ENCODE measurements at regions not wholly inside any gene's neighbourhood (a gene's known extent, or its start where the extent isn't known, plus 50 kb on each side); places are given as distances from the start of the nearest gene placed in this dataset.
"Not testable (repeated sequence)": the region's sequence is repeated elsewhere in the genome, so short reads cannot be mapped to it uniquely, and the experiment has no call there.

DNA sequence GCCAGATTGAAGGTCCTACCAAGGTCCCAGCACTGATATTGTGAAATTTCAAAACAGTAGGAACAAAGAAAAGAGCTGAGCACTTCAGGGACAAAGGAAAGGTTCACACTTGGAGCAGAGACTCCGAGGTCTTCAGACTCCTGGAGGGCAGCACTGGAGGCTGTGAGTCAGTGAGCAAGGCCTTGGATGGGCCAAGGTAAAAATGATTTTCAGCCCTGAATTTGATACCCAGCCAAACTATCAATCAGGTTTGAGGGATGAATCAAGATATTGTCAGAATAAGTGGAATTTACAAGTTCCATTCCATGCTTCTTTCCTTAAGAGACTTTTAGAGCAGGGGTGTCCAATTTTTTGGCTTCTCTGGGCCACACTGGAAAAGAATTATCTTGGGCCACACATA lies 111.7 kb downstream of the ADRA2C start:
- TF ChIP-seq, protein P1, sequence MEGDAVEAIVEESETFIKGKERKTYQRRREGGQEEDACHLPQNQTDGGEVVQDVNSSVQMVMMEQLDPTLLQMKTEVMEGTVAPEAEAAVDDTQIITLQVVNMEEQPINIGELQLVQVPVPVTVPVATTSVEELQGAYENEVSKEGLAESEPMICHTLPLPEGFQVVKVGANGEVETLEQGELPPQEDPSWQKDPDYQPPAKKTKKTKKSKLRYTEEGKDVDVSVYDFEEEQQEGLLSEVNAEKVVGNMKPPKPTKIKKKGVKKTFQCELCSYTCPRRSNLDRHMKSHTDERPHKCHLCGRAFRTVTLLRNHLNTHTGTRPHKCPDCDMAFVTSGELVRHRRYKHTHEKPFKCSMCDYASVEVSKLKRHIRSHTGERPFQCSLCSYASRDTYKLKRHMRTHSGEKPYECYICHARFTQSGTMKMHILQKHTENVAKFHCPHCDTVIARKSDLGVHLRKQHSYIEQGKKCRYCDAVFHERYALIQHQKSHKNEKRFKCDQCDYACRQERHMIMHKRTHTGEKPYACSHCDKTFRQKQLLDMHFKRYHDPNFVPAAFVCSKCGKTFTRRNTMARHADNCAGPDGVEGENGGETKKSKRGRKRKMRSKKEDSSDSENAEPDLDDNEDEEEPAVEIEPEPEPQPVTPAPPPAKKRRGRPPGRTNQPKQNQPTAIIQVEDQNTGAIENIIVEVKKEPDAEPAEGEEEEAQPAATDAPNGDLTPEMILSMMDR (IDR thresholded peaks at IDR 0.05; ENCODE audit: borderline replicate concordance): no peak
- peaks cover 17% of the 10 kb centered on the region for H3K4me1 ChIP-seq
- peaks cover 100% of the 10 kb centered on the region for H3K27me3 ChIP-seq (ENCODE audit: low read depth)
- no peak overlapping the region for H3K27ac ChIP-seq (replicated peaks)
- no peak for DNase-seq
- H3K4me3 ChIP-seq: no peak overlapping the region
- H3K9me3 ChIP-seq (replicated peaks): peaks cover 14% of the 10 kb centered on the region
- H3K36me3 ChIP-seq: no peaks in the 10 kb centered on the region
- intact Hi-C loops (cut with micrococcal nuclease): no loop called here

DNA sequence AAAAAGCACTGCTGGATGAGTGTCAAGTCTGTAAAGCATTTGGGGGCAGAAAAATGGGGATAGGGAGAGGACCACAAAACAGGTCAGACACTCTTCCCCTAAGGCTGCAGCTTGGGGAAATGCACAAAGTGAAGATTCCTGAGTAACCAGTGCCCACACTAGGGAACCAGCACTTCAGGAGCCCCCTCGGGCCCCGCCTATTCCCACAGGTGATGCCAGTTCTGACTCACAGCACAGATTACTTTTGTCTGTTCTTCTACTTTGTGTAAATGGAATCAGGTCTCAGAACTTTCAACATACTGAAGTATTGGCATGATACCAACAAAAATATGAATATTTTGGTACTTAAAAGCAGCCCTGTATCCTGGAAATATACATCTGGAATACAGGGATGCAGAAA lies 112.5 kb downstream of the ADRA2C start:
- peaks cover 14% of the 10 kb centered on the region for H3K9me3 ChIP-seq (replicated peaks)
- H3K27me3 ChIP-seq (ENCODE audit: low read depth): peaks cover 96% of the 10 kb centered on the region
- no peak overlapping the region for H3K4me3 ChIP-seq
- H3K4me1 ChIP-seq: peaks cover 17% of the 10 kb centered on the region
- H3K36me3 ChIP-seq: no peaks in the 10 kb centered on the region
- no peak overlapping the region for H3K27ac ChIP-seq (replicated peaks)
- no peak for DNase-seq
- TF ChIP-seq, protein P1 (IDR thresholded peaks at IDR 0.05; ENCODE audit: borderline replicate concordance): no peak
- intact Hi-C loops (cut with micrococcal nuclease): no loop called here

DNA sequence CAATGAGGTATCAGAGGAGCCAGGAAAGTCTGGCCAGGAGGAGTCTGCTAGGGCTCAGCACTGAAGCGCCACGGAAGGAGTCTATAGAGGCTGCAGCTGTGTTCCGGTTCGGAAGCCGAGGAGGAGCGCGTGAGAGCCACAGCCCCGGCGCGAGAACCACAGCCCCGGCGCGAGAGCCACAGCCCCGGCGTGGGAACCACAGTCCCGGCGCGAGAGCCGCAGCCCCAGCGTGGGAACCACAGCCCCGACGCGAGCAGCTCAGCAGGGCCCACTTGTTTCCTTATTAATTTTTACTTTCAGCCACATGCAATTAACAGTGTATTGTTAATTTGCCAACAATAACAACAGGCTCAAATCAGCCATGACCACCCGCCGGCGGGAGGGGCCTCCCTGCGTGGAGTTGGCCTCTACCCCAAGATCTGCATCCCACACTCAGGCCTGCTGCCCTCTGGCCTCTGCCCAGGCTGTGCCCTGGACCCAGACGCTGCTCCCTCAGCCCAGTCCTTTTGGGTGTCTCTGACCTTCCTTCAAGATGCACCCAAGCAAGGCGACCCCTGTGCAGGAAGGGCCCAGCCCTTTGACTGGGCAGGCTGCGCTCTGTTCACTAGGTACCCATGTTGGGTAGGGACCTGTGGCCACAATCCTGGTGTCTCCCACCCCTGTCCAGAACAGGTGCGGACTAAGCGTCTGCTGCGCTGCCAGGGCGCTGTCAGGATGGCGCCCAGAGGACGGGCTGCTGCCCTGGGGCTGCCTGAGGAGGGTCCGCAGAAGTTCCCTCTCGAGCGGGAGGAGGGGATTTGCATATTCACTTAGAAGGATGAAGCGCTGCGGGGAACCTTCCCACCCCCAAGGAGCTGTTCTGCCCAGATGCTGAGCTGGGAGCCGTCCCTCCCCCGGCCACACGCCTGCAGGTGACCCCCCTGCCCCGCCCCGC lies 113.8 kb downstream of the ADRA2C start:
- Histone ChIP-seq H3K27ac (replicated peaks) (no peak overlapping the region), H3K4me3 (peak overlapping the region; percentile 19), H3K4me1 (peaks cover 17% of the 10 kb centered on the region), H3K27me3 (ENCODE audit: low read depth) (peaks cover 95% of the 10 kb centered on the region), H3K36me3 (no peaks in the 10 kb centered on the region), H3K9me3 (replicated peaks) (peaks cover 14% of the 10 kb centered on the region)
- intact Hi-C loops (cut with micrococcal nuclease): no loop called here
- DNase-seq: no peak
- TF ChIP-seq, protein P1 (IDR thresholded peaks at IDR 0.05; ENCODE audit: borderline replicate concordance): no peak

DNA sequence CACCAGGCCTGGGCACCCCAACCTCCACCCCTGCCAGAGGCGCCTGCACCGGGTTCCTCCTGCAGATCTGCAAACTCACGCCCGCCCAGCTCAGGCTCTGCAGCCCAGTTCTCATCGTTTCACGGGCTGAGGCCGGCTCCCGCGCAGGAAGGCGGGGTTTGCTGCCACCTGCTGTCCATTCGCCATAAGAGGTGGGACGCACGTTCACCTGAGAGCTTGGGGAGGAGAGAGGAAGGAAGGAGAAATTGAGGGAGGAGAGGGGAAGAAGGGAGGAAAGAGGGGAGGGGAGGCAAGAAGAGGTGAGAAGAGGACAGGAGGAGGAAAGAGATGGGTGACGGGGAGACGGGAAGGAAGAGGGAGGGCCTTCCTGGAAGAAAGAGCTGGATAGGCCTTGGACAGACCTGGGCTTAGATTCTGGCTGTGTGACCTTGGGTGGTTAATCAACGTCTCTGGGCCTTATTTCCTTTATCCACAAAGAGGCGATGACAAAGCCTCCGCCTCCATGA lies 114.5 kb downstream of the ADRA2C start:
- DNase-seq: peak; percentile 56
- peaks cover 14% of the 10 kb centered on the region for H3K9me3 ChIP-seq (replicated peaks)
- no peaks in the 10 kb centered on the region for H3K36me3 ChIP-seq
- H3K27ac ChIP-seq (replicated peaks): no peak overlapping the region
- no peak overlapping the region for H3K4me3 ChIP-seq
- intact Hi-C loops (cut with micrococcal nuclease): no loop called here
- peaks cover 17% of the 10 kb centered on the region for H3K4me1 ChIP-seq
- H3K27me3 ChIP-seq (ENCODE audit: low read depth): peaks cover 94% of the 10 kb centered on the region
- TF ChIP-seq, protein P1 (IDR thresholded peaks at IDR 0.05; ENCODE audit: borderline replicate concordance): peak; percentile 75

DNA sequence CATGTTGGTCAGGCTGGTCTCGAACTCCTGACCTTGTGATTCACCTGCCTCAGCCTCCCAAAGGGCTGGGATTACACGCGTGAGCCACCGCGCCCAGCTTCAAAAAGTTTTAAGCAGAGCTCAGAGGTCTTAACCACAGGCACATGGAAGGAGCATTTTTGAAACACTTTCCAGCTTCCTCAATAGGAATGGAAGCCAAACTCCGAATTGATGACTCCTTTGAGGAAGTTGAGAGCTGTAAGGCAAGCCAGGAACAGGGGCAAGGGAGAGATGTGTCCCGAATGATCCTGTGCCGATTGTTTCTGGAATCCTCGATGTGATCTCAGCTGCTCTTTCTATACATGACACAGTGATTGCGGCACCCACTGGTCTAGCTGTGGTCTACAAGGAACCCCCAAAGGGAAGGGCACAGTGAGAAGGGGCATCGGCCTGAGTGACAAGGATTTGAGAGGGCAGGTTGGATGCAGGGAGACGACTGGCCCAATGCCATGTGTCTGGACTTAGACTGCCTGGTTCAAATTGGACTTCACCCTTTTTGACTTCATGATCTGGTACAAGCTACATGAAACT lies 116.2 kb downstream of the ADRA2C start:
- H3K27ac ChIP-seq (replicated peaks); H3K36me3 ChIP-seq; DNase-seq; intact Hi-C loops (cut with micrococcal nuclease); H3K4me3 ChIP-seq: not testable (repeated sequence)
- peaks cover 17% of the 10 kb centered on the region for H3K4me1 ChIP-seq
- peaks cover 11% of the 10 kb centered on the region for H3K9me3 ChIP-seq (replicated peaks)
- peaks cover 93% of the 10 kb centered on the region for H3K27me3 ChIP-seq (ENCODE audit: low read depth)

DNA sequence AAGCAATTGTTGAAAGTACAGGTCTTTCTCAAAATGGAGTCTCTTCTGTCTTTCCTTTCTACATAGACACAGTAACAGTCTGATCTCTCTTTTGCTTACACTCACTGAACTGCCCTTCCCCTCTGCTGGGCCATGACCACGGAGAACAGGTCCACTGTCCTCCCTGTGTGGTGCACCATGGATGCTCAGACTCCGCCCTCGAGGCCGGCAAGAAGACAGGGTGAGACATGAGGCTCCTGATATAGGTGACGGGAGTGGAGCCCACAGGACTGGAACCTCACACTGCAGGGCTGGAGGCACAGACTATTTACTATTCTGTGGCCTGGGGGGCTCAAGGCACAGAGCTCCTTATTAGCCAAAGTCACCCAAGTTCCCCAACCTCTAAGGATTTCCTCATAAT lies 118.1 kb downstream of the ADRA2C start:
- H3K36me3 ChIP-seq; H3K27ac ChIP-seq (replicated peaks); H3K9me3 ChIP-seq (replicated peaks); H3K4me3 ChIP-seq; DNase-seq; intact Hi-C loops (cut with micrococcal nuclease): not testable (repeated sequence)
- Histone ChIP-seq H3K4me1 (peaks cover 16% of the 10 kb centered on the region), H3K27me3 (ENCODE audit: low read depth) (peaks cover 87% of the 10 kb centered on the region)

DNA sequence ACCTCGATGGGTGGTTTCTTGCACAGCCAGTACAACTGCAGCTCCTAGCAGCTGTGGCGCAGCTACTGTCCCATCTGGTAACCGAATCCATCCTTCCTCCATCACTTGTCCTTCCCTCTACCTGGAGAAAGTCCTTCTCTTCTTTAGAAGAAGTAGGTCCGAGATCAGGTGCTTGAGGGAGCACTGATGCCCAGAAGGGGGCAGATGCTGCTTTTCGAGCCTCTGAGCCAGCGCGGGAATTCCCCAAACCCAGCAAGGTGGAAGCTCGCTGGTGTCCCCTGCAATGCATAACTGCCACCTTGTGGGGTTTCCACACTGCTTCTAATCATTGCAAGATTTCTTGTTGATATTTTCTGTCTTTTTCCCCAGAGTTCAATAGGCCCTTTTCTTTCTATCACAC lies 127.4 kb downstream of the ADRA2C start:
- H3K27me3 ChIP-seq (ENCODE audit: low read depth): peaks cover 69% of the 10 kb centered on the region
- H3K9me3 ChIP-seq (replicated peaks); intact Hi-C loops (cut with micrococcal nuclease); H3K27ac ChIP-seq (replicated peaks); H3K36me3 ChIP-seq; H3K4me1 ChIP-seq; DNase-seq; H3K4me3 ChIP-seq: not testable (repeated sequence)

DNA sequence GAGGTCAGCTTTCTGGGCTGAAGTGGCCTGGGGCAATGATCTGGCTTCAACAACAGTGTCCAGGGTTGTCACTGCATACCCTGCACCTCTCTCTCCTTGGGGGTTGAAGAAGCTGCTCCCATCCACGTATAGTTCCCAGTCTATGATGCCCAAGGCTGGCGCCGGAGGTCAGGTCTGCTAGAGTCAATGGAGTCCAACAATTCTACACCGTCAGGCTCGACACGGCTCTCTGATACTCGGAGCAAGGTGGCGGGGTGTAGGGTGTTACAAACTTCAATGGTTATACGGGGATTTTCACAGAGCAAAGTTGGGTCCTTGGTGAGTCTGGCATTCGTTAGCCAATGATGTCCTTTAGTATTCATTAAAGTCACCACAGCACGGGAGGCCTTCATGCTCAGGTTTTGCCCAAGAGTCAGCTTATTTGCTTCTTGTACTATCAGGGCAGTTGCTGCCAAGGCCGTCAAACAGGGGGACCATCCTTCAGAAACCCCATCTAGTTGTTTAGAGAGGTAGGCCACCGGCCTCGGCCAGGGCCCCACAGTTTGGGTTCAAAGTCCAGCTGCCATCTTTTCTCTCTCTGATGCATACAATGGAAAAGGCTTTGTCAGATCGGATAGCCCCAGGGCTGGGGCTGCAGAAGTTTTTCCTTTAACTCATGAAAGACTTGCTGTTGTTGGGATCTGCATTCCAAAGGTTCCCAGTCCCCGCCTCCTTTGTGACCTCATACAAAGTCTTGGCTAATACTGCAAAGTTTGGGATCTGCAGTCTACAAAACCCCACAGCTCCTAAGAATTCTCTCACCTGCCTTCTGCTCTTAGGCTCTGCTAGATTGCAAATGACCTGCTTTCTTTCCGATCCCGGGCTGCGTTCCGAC lies 128.1 kb downstream of the ADRA2C start:
- H3K4me3 ChIP-seq; H3K27ac ChIP-seq (replicated peaks); H3K9me3 ChIP-seq (replicated peaks); H3K36me3 ChIP-seq; DNase-seq; H3K4me1 ChIP-seq; intact Hi-C loops (cut with micrococcal nuclease): not testable (repeated sequence)
- peaks cover 73% of the 10 kb centered on the region for H3K27me3 ChIP-seq (ENCODE audit: low read depth)

All from left ventricle myocardium inferior (tissue), 1 donor.